SK-N-SH (cell line): ENCODE measurements at regions not wholly inside any gene's neighbourhood (a gene's known extent, or its start where the extent isn't known, plus 50 kb on each side); places are given as distances from the start of the nearest gene placed in this dataset.

ENCODE experiments used
- CTCF ChIA-PET: fragments of 300-600, 350-600 bp; formaldehyde crosslinking; extraction: SDS; loops from one replicate; lab custom pipeline; 2021; lab: Yijun Ruan, JAX
- POLR2A ChIA-PET: fragments of 350-600 bp; sonication (Branson Sonifier 250); formaldehyde crosslinking; extraction: SDS; loops from one replicate; lab custom pipeline; 2020; ENCODE audit warnings: antibody characterized with exemption, inconsistent platforms; lab: Yijun Ruan, JAX
- DNase-seq: peaks from one replicate; pipeline ENCODE4 v3.0.0; 2012
- H2AFZ ChIP-seq: fragments of 200-600 bp; sonication (generic); 2 replicates; pipeline ENCODE4 v1.8.1; 2016; ENCODE audit warnings: antibody characterized with exemption, mild to moderate bottlenecking, low read depth
- H3F3A ChIP-seq: fragments of 200-600 bp; sonication (generic); replicated peaks from 2 replicates; pipeline ENCODE3; 2016; ENCODE audit warnings: antibody characterized with exemption, mild to moderate bottlenecking; ENCODE audit not compliant: insufficient read depth
- H3K27ac ChIP-seq, 2 experiments: fragments of 200-500 bp in 1 of 2; fragments of 200-600 bp in 1 of 2; sonication (Bioruptor generic) in 1 of 2; sonication (generic), shearing (Covaris generic) in 1 of 2; 2 replicates each; pipeline versions ENCODE4 v1.5.1 to v1.6.1; 2014 to 2016; ENCODE audit warnings: low read depth in 2 of 2, inconsistent platforms in 1 of 2, low read length in 1 of 2, mild to moderate bottlenecking in 1 of 2, mixed read lengths in 1 of 2
- H3K27me3 ChIP-seq: fragments of 200-600 bp; sonication (generic), shearing (Covaris generic); 2 replicates; pipeline ENCODE4 v1.6.1; 2016; ENCODE audit warnings: mixed run types; ENCODE audit not compliant: insufficient read depth
- H3K36me3 ChIP-seq, 2 experiments: fragments of 200-500 bp in 1 of 2; fragments of 200-600 bp in 1 of 2; sonication (Bioruptor generic) in 1 of 2; sonication (generic) in 1 of 2; replicated peaks in 1 of 2; 2 replicates each; pipeline versions ENCODE3 to v1.5.1; 2014 to 2016; ENCODE audit warnings: low read length in 1 of 2, mild to moderate bottlenecking in 1 of 2; ENCODE audit not compliant: insufficient read depth in 2 of 2, control insufficient read depth in 1 of 2
- H3K4me1 ChIP-seq, 2 experiments: fragments of 200-500 bp in 1 of 2; fragments of 200-600 bp in 1 of 2; sonication (Bioruptor generic) in 1 of 2; sonication (generic), shearing (Covaris generic) in 1 of 2; 2 replicates each; pipeline versions ENCODE4 v1.5.1 to v1.6.1; 2014 to 2016; ENCODE audit warnings: low read depth in 1 of 2, low read length in 1 of 2, mixed run types in 1 of 2; ENCODE audit not compliant: insufficient read depth in 2 of 2, control insufficient read depth in 1 of 2
- H3K4me2 ChIP-seq: fragments of 200-600 bp; sonication (generic), shearing (Covaris generic); 2 replicates; pipeline ENCODE4 v1.6.1; 2017; ENCODE audit warnings: mixed run types
- H3K4me3 ChIP-seq, 2 experiments: fragments of 200-500 bp in 1 of 2; fragments of 200-600 bp in 1 of 2; sonication (Bioruptor generic) in 1 of 2; sonication (generic), shearing (Covaris generic) in 1 of 2; 2 replicates each; pipeline versions ENCODE4 v1.5.1 to v1.8.1; 2014 to 2016; ENCODE audit warnings: low read depth in 2 of 2, inconsistent platforms in 1 of 2, low read length in 1 of 2, mild to moderate bottlenecking in 1 of 2, mixed read lengths in 1 of 2, moderate library complexity in 1 of 2
- H3K79me2 ChIP-seq: fragments of 200-600 bp; sonication (generic); 2 replicates; pipeline ENCODE4 v1.8.1; 2017; ENCODE audit warnings: mild to moderate bottlenecking; ENCODE audit not compliant: insufficient read depth
- H3K9ac ChIP-seq: fragments of 200-600 bp; sonication (generic); 2 replicates; pipeline ENCODE4 v1.6.1; 2017; ENCODE audit warnings: mixed run types
- H3K9me2 ChIP-seq: fragments of 200-600 bp; sonication (generic); 2 replicates; pipeline ENCODE4 v1.6.1; 2017; ENCODE audit warnings: mixed run types
- H3K9me3 ChIP-seq: fragments of 200-600 bp; sonication (generic); 2 replicates; pipeline ENCODE4 v1.6.1; 2017; ENCODE audit warnings: mixed run types, mild to moderate bottlenecking, moderate library complexity
- H4K20me1 ChIP-seq: fragments of 200-600 bp; sonication (generic); 2 replicates; pipeline ENCODE4 v1.6.1; 2017; ENCODE audit warnings: mild to moderate bottlenecking, mixed run types; ENCODE audit not compliant: insufficient read depth
- CHD2 ChIP-seq: fragments of 150-350 bp; IDR thresholded peaks from 2 replicates; pipeline ENCODE4 v1.6.1; 2018; ENCODE audit warnings: low read length; ENCODE audit not compliant: partially characterized antibody
- CTCF ChIP-seq: fragments of 200-600 bp; sonication (generic); IDR thresholded peaks from 2 replicates; pipeline ENCODE4 v1.6.1; 2017; ENCODE audit warnings: antibody characterized with exemption, mild to moderate bottlenecking, moderate library complexity
- ELF1 ChIP-seq: IDR thresholded peaks from 2 replicates; pipeline ENCODE4 v1.4.0; 2012
- EP300 ChIP-seq, 2 experiments: IDR thresholded peaks; 2 replicates each; pipeline versions ENCODE4 v1.4.0 to v1.6.1; 2012; ENCODE audit warnings: borderline replicate concordance in 1 of 2, low read depth in 1 of 2, low read length in 1 of 2
- EZH2phosphoT487 ChIP-seq: fragments of 200-600 bp; sonication (generic); IDR thresholded peaks from 2 replicates; pipeline ENCODE4 v1.6.1; 2017; ENCODE audit warnings: low read depth, mixed run types, mild to moderate bottlenecking, antibody characterized with exemption, moderate library complexity, borderline replicate concordance
- FOXJ3 ChIP-seq: sonication (generic); formaldehyde crosslinking; IDR thresholded peaks from 2 replicates; pipeline ENCODE4 v1.5.1; 2020; ENCODE audit warnings: mild to moderate bottlenecking, missing genetic modification reagents
- MAX ChIP-seq: IDR thresholded peaks from 2 replicates; pipeline ENCODE4 v1.4.0; 2012; ENCODE audit warnings: low read depth
- NRF1 ChIP-seq: IDR thresholded peaks from 2 replicates; pipeline ENCODE4 v1.6.1; 2012; ENCODE audit warnings: low read depth, mild to moderate bottlenecking, low read length
- PBX3 ChIP-seq: IDR thresholded peaks from 2 replicates; pipeline ENCODE4; 2012
- POLR2AphosphoS5 ChIP-seq: IDR thresholded peaks from 2 replicates; pipeline ENCODE4 v1.6.1; 2012; ENCODE audit warnings: low read depth, low read length
- RAD21 ChIP-seq: IDR thresholded peaks from 2 replicates; pipeline ENCODE4 v1.6.1; 2012; ENCODE audit warnings: mild to moderate bottlenecking, low read length
- RXRA ChIP-seq: IDR thresholded peaks from 2 replicates; pipeline ENCODE4 v1.4.0; 2012; ENCODE audit warnings: low read depth, mild to moderate bottlenecking, borderline replicate concordance
- SIN3A ChIP-seq: IDR thresholded peaks from 2 replicates; pipeline ENCODE4 v1.6.1; 2012; ENCODE audit warnings: low read depth, mild to moderate bottlenecking, low read length, moderate library complexity, borderline replicate concordance
- TAF1 ChIP-seq: IDR thresholded peaks from 2 replicates; pipeline ENCODE4 v1.6.1; 2012; ENCODE audit warnings: low read depth, mild to moderate bottlenecking, low read length, moderate library complexity, borderline replicate concordance
- TCF12 ChIP-seq: IDR thresholded peaks from 2 replicates; pipeline ENCODE4 v1.4.0; 2012
- USF1 ChIP-seq: IDR thresholded peaks from 2 replicates; pipeline ENCODE4 v1.4.0; 2012; ENCODE audit warnings: low read depth, borderline replicate concordance
- USF2 ChIP-seq: fragments of 150-350 bp; IDR thresholded peaks from 2 replicates; pipeline ENCODE4 v1.6.1; 2017; ENCODE audit warnings: antibody characterized with exemption, low read length, low read depth, borderline replicate concordance
- YY1 ChIP-seq: IDR thresholded peaks from 2 replicates; pipeline ENCODE4 v1.4.0; 2012; ENCODE audit warnings: low read depth, mild to moderate bottlenecking
- WGBS: methylation state at CpG from one replicate; pipeline ENCODE4 v1.1.6; 2017; ENCODE audit warnings: low lambda C conversion rate; 5-methylcytosine and 5-hydroxymethylcytosine counted together

GRCh38 chr7:81526971-81527370 is 242.9 kb downstream of the HGF start:
- WGBS, result 88% methylated on average over 1 of the region's 1 CpG
- H3K79me2 ChIP-seq, result no peaks in the 10 kb centered on the region
- TF ChIP-seq USF2, result no peak
- no peak for TF ChIP-seq MAX
- TF ChIP-seq TCF12, result no peak
- TF ChIP-seq POLR2AphosphoS5, result no peak
- no peak for TF ChIP-seq EP300 (IDR thresholded peaks at IDR 0.05; ENCODE audit: borderline replicate concordance in 1 of 2, low read depth in 1 of 2, low read length in 1 of 2)
- TF ChIP-seq NRF1, result no peak
- TF ChIP-seq CHD2, result no peak
- no peak for TF ChIP-seq RAD21
- TF ChIP-seq USF1, result no peak
- TF ChIP-seq EZH2phosphoT487, result no peak
- no peak for TF ChIP-seq CTCF
- no peak for TF ChIP-seq RXRA
- TF ChIP-seq SIN3A, result no peak
- TF ChIP-seq, all 33 proteins: peak for 0
- H3K9ac ChIP-seq, result no peak overlapping the region
- POLR2A ChIA-PET, result no interaction called here
- no peaks in the 10 kb centered on the region for H3K9me2 ChIP-seq
- H3K27me3 ChIP-seq, result no peaks in the 10 kb centered on the region
- H2AFZ ChIP-seq, result no peak overlapping the region; the same call in 1 of the 2 replicates
- H3K27ac ChIP-seq, result no peak overlapping the region
- H4K20me1 ChIP-seq, result no peaks in the 10 kb centered on the region
- no peaks in the 10 kb centered on the region; the same call in 1 of the 2 replicates for H3K9me3 ChIP-seq
- DNase-seq, result no peak
- no peaks in the 10 kb centered on the region for H3K36me3 ChIP-seq
- no peak overlapping the region for H3K4me2 ChIP-seq
- H3F3A ChIP-seq, result no peaks in the 10 kb centered on the region
- CTCF ChIA-PET, result interaction anchor here (1.1 to 1.3 kb wide), 2 partner anchors 29 to 43 kb away, joined by 3 read pairs; no protein-coding TSS in a partner anchor
- no peak overlapping the region for H3K4me3 ChIP-seq
- H3K4me1 ChIP-seq, result peaks cover 0 to 3% of the 10 kb centered on the region in 2 experiments; a peak in 2 of 4 replicates

- Histone ChIP-seq H3K27ac (no peak overlapping the region), H3K4me2 (no peak overlapping the region), H3K36me3 (no peaks in the 10 kb centered on the region), H4K20me1 (no peaks in the 10 kb centered on the region), H3K79me2 (no peaks in the 10 kb centered on the region), H3F3A (no peaks in the 10 kb centered on the region), H2AFZ (no peak overlapping the region), H3K4me1 (peaks cover 0 to 3% of the 10 kb centered on the region in 2 experiments; a peak in 2 of 4 replicates), H3K9me2 (no peaks in the 10 kb centered on the region), H3K27me3 (no peaks in the 10 kb centered on the region), H3K4me3 (no peak overlapping the region), H3K9ac (no peak overlapping the region), H3K9me3 (no peaks in the 10 kb centered on the region; the same call in 1 of the 2 replicates)
- DNase-seq, result no peak
- ChIA-PET CTCF (interaction anchor here (0.8 to 1.4 kb wide), 5 partner anchors 18 to 190 kb away, joined by 3 to 4 read pairs (median 3); no protein-coding TSS in a partner anchor), POLR2A (no interaction called here)
- TF ChIP-seq FOXJ3 (CRISPR knock-in tag) (no peak), TAF1 (no peak), USF1 (no peak), CHD2 (no peak), RAD21 (no peak), RXRA (no peak), YY1 (no peak), ELF1 (no peak), MAX (no peak), EZH2phosphoT487 (no peak), PBX3 (no peak), EP300 (IDR thresholded peaks at IDR 0.05; ENCODE audit: borderline replicate concordance in 1 of 2, low read depth in 1 of 2, low read length in 1 of 2) (no peak)
Measured at GRCh38 chr7:81525841-81526240, 244.0 kb downstream of the HGF start.
